ENCODE measurements at regions not wholly inside any gene's neighbourhood (a gene's known extent, or its start where the extent isn't known, plus 50 kb on each side); places are given as distances from the start of the nearest gene placed in this dataset.

DNA sequence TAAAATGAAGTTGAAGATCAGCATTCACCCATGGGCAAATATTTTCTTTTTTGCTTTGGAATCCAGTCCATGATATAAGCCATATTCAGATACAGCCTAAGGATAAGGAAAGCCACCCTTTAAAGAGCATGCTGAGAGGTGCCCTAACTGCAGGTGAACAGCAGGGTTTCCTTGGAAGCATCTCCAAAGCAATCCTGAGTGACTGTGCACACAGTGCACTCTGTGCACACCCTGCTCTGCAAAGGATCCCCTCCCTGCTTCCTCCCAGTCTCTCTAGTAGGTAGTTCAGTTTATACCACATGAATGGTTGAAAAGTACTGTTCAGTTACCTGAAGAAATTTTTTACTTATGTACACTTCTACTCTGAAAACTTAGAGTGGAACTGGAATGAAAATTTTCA lies 491.4 kb downstream of the RASEF start:
- TF ChIP-seq POLR2A (IDR thresholded peaks at IDR 0.05) (no peak), EP300 (IDR thresholded peaks at IDR 0.05; ENCODE audit: low read depth) (no peak), POLR2AphosphoS5 (IDR thresholded peaks at IDR 0.05) (no peak)
- TF ChIP-seq, protein P1, sequence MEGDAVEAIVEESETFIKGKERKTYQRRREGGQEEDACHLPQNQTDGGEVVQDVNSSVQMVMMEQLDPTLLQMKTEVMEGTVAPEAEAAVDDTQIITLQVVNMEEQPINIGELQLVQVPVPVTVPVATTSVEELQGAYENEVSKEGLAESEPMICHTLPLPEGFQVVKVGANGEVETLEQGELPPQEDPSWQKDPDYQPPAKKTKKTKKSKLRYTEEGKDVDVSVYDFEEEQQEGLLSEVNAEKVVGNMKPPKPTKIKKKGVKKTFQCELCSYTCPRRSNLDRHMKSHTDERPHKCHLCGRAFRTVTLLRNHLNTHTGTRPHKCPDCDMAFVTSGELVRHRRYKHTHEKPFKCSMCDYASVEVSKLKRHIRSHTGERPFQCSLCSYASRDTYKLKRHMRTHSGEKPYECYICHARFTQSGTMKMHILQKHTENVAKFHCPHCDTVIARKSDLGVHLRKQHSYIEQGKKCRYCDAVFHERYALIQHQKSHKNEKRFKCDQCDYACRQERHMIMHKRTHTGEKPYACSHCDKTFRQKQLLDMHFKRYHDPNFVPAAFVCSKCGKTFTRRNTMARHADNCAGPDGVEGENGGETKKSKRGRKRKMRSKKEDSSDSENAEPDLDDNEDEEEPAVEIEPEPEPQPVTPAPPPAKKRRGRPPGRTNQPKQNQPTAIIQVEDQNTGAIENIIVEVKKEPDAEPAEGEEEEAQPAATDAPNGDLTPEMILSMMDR (IDR thresholded peaks at IDR 0.05) = no peak

Measured in transverse colon (tissue), 4 donors.